Upper lobe of left lung (tissue), 6 donors: ENCODE measurements at regions not wholly inside any gene's neighbourhood (a gene's known extent, or its start where the extent isn't known, plus 50 kb on each side); places are given as distances from the start of the nearest gene placed in this dataset.

ENCODE experiments used
- ATAC-seq, 2 donors: fragments of 200-7000 bp; cut with Tn5 transposase; one replicate each; pipeline ENCODE4 v1.9.1; 2022; ENCODE audit warnings: mild to moderate bottlenecking in 2 of 2, moderate library complexity in 2 of 2; ENCODE audit not compliant: low FRiP score in 2 of 2
- DNase-seq, 2 donors: peaks; one replicate each; pipeline ENCODE4 v3.0.0-alpha.2; 2019 to 2020
- H3K27ac ChIP-seq, 4 donors: fragments of 200-600 bp; sonication (generic); one replicate each; pipeline ENCODE4 v1.5.1; 2016 to 2019
- H3K27me3 ChIP-seq, 4 donors: fragments of 200-600 bp; sonication (generic); one replicate each; pipeline ENCODE4 v1.5.1; 2017 to 2019
- H3K36me3 ChIP-seq, 4 donors: fragments of 200-600 bp; sonication (generic); one replicate each; pipeline ENCODE4 v1.5.1; 2016 to 2019
- H3K4me1 ChIP-seq, 4 donors: fragments of 200-600 bp; sonication (generic); one replicate each; pipeline ENCODE4 v1.5.1; 2018 to 2019
- H3K4me3 ChIP-seq, 4 donors: fragments of 200-600 bp; sonication (generic); one replicate each; pipeline ENCODE4 v1.5.1; 2017 to 2019; ENCODE audit warnings: mild to moderate bottlenecking in 2 of 4, moderate library complexity in 1 of 4
- H3K9me3 ChIP-seq, 4 donors: fragments of 200-600 bp; sonication (generic); one replicate each; pipeline ENCODE4 v1.5.1; 2018 to 2019
- CTCF ChIP-seq, 6 experiments: fragments of 450-650 bp in 4 of 6; fragments of 200-600 bp in 2 of 6; sonication (generic) in 2 of 6; IDR thresholded peaks; one replicate each; pipeline ENCODE4 v1.5.1; 2016 to 2019; ENCODE audit warnings: antibody characterized with exemption in 6 of 6
- EP300 ChIP-seq, 4 donors: sonication (generic); formaldehyde crosslinking; IDR thresholded peaks; one replicate each; pipeline ENCODE4 v1.5.1; 2017; ENCODE audit warnings: antibody characterized with exemption in 4 of 4, control low read depth in 2 of 4
- POLR2A ChIP-seq, 4 donors: fragments of 450-650 bp; IDR thresholded peaks; one replicate each; pipeline ENCODE4 v1.5.1; 2016 to 2017; ENCODE audit warnings: antibody characterized with exemption in 4 of 4, mild to moderate bottlenecking in 2 of 4
- POLR2AphosphoS5 ChIP-seq, 2 donors: sonication (generic); formaldehyde crosslinking; IDR thresholded peaks; one replicate each; pipeline ENCODE4 v1.5.1; 2017; ENCODE audit warnings: antibody characterized with exemption in 2 of 2
- WGBS, 2 donors: methylation state at CpG; one replicate each; pipeline ENCODE4 v1.1.5; 2017 to 2018; 5-methylcytosine and 5-hydroxymethylcytosine counted together
- donor health status: DM: no; HTN: no; CAD: no; lungs with moderate emphysema.
- donor health status: DM: no; HTN: yes; CAD: no; lungs with severe emphysema.

GRCh38 chr2:78125042-78125441, 602.9 kb upstream of the LRRTM4 start:
- H3K9me3 ChIP-seq = no peaks in the 10 kb centered on the region
- WGBS, 2 donors = 92 to 96% methylated on average over 3 of the region's 3 CpGs
- DNase-seq = no peak
- TF ChIP-seq CTCF (IDR thresholded peaks at IDR 0.05) (no peak), EP300 (IDR thresholded peaks at IDR 0.05) (no peak), POLR2AphosphoS5 (IDR thresholded peaks at IDR 0.05) (no peak), POLR2A (IDR thresholded peaks at IDR 0.05) (no peak)
- no peaks in the 10 kb centered on the region for H3K36me3 ChIP-seq
- no peak for ATAC-seq
- H3K27ac ChIP-seq = no peak overlapping the region
- H3K27me3 ChIP-seq = no peaks in the 10 kb centered on the region
- no peak overlapping the region for H3K4me3 ChIP-seq
- no peaks in the 10 kb centered on the region for H3K4me1 ChIP-seq

- ATAC-seq (no peak), DNase-seq (no peak)
- Histone ChIP-seq H3K36me3 (no peaks in the 10 kb centered on the region), H3K4me3 (no peak overlapping the region), H3K9me3 (no peaks in the 10 kb centered on the region), H3K27ac (no peak overlapping the region), H3K4me1 (no peaks in the 10 kb centered on the region), H3K27me3 (no peaks in the 10 kb centered on the region)
- WGBS, 2 donors = 58 to 59% methylated on average over 4 of the region's 4 CpGs
- TF ChIP-seq EP300 (IDR thresholded peaks at IDR 0.05) (no peak), CTCF (IDR thresholded peaks at IDR 0.05) (no peak), POLR2AphosphoS5 (IDR thresholded peaks at IDR 0.05) (no peak), POLR2A (IDR thresholded peaks at IDR 0.05) (no peak)
These were observed 605.2 kb upstream of the LRRTM4 start for GRCh38 chr2:78127424-78127823.

GRCh38 chr2:78132391-78133370, 610.5 kb upstream of the LRRTM4 start:
- no peak for TF ChIP-seq CTCF (IDR thresholded peaks at IDR 0.05)
- TF ChIP-seq EP300 (IDR thresholded peaks at IDR 0.05) = no peak
- no peak for TF ChIP-seq POLR2A (IDR thresholded peaks at IDR 0.05)
- TF ChIP-seq POLR2AphosphoS5 (IDR thresholded peaks at IDR 0.05) = no peak
- Histone ChIP-seq H3K27me3 (no peaks in the 10 kb centered on the region), H3K4me3 (no peak overlapping the region), H3K9me3 (no peaks in the 10 kb centered on the region), H3K36me3 (no peaks in the 10 kb centered on the region), H3K4me1 (no peaks in the 10 kb centered on the region), H3K27ac (no peak overlapping the region)
- WGBS, 2 donors = 71 to 79% methylated on average over 4 of the region's 4 CpGs
- DNase-seq (no peak), ATAC-seq (no peak)

GRCh38 chr2:78145395-78145996, 623.3 kb upstream of the LRRTM4 start:
- ATAC-seq = peak; percentile 30 to 39
- TF ChIP-seq EP300 (IDR thresholded peaks at IDR 0.05) (no peak), POLR2AphosphoS5 (IDR thresholded peaks at IDR 0.05) (no peak), CTCF (IDR thresholded peaks at IDR 0.05) (no peak), POLR2A (IDR thresholded peaks at IDR 0.05) (no peak)
- Histone ChIP-seq H3K27ac (no peak overlapping the region), H3K9me3 (peaks cover 0 to 5% (median 0%) of the 10 kb centered on the region in 4 donors), H3K4me1 (no peaks in the 10 kb centered on the region), H3K4me3 (no peak overlapping the region), H3K27me3 (no peaks in the 10 kb centered on the region), H3K36me3 (no peaks in the 10 kb centered on the region)
- WGBS, 2 donors = 89 to 100% methylated on average over 5 to 9 of the region's 9 CpGs
- DNase-seq = peak in 1 of 2 donors; percentile 40
